GM18511 (cell line): ENCODE measurements at regions not wholly inside any gene's neighbourhood (a gene's known extent, or its start where the extent isn't known, plus 50 kb on each side); places are given as distances from the start of the nearest gene placed in this dataset.
"Not testable (repeated sequence)": the region's sequence is repeated elsewhere in the genome, so short reads cannot be mapped to it uniquely, and the experiment has no call there.

ENCODE experiments used
- ATAC-seq: cut with Tn5 transposase; IDR thresholded peaks from one replicate; pipeline ENCODE4 v1.9.1; 2021; ENCODE audit warnings: mild to moderate bottlenecking, moderate library complexity; ENCODE audit not compliant: unreplicated experiment

GRCh38 chr9:10818206-10818605, 205.4 kb upstream of the PTPRD start:
- no peak for ATAC-seq

DNA sequence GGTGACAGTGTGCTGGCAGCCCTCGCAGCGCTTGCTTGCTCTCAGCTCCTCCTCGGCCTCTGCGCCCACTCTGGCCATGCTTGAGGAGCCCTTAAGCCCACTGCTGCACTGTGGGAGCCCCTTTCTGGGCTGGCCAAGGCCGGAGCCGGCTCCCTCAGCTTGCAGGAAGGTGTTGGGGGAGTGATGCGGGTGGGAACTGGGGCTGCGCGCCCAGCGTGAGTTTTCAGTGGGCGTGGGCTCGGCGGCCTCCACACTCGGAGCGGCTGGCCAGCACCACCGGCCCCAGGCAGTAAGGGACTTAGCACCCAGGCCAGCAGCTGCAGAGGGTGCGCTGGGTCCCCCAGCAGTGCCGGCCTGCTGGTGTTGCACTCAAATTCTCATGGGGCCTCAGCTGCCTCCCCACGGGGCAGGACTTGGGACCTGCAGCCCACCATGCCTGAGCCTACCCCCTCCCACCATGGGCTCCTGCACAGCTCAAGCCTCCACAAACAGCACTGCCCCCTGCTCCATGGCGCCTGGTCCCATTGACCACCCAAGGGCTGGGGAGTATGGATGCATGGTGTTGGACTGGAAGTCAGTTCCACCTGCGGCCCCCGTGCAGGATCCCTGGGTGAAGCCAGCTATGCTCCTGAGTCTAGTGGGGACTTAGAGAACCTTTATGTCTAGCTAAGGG, 223.1 kb upstream of the PTPRD start:
- no peak for ATAC-seq

DNA sequence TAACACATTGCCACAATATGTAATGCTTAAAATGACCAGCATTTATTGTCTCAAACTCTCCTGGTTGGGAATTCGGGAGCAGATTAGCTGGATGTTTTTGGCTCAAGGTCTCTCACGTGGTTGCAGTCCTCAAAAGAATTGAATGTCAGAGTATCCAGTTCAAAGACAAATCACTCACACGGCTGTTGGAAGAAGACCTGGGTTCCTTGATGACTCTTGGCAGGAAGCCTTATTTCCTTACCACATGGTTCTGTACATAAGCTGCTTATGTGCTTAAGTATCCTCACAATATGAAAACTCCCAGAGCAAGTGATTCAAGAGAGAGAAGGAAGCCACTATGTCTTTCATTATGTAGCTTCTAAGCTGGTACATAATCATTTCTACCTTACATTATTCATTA, 230.3 kb upstream of the PTPRD start:
- ATAC-seq: no peak

DNA sequence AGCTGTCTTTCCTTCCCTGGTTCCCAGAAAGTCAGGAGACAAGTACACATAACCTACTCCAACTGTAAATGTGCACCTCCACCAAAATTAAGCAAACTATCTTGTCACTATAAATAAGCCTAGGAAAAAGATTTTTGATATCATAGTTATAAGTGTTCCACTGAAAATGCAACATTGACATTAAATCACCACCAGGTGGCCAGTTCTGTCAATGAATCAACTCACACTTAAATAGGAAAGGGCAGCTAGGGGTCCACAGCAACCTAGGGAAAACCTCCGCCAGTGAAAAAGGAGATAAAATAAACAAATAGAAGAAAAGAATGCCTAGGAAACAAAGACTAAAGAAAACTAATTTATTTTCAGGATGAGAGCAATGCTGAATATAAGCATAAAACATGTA, 243.0 kb upstream of the PTPRD start:
- ATAC-seq: no peak

DNA sequence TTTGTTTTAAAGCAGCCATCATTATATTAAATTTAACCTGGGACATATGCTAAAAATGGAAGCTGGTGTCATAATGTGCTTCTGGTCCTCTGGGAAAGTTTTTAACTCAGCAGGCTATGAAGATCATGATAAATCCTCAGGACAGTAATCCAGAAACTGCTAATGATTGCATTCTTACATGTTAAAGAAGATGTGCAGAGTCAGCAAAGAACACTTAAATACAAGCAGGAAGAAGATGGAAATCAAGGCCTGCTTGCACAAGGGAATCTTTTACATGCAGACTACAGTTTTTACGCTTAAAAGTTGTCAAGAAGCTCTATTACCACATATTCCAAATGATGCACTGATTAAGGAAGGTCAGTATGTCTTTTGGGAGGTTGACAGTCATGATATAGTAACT, 246.0 kb upstream of the PTPRD start:
- no peak for ATAC-seq

DNA sequence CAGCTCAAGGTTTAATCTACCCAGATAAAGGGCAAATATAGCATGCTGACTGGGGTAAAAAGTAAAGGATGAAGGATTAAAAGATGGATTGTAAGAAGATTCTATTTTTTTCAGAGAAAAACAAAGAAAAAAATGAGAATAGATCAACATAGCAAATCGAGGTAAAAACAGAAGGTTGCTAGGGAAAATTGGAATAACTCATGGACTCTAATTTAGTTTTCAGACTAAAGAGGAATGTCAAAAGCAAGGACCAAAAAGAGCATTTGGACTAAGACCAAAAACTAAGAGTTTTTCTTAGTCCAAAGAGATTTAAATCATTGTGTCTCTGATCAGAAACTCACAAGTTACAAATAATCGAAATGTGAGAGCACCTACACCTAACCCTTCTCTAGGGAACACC, 250.7 kb upstream of the PTPRD start:
- ATAC-seq: no peak

DNA sequence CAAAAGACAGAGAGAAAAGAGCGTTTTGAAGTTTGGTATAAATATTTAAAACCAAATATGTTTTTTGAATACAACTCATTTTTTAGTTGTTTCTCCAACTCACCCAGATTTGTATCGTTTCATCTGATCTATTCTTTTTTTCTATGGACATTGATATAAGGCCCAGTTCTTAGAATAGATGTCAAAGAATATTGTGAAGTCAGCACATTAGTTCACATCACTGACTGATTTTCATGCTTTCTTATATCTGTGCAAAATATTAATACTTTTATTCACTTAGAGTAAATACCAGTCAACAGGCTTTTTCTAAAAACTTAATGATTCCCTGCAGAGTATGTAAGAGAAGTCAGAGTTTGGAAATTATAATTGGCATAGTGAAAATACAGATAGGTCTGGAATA, 254.4 kb upstream of the PTPRD start:
- ATAC-seq: no peak

- ATAC-seq: no peak
These were observed 256.9 kb upstream of the PTPRD start for GRCh38 chr9:10869687-10870086.

GRCh38 chr9:10873999-10874398, 261.2 kb upstream of the PTPRD start:
- no peak for ATAC-seq

- ATAC-seq: no peak
These were observed 262.9 kb upstream of the PTPRD start for GRCh38 chr9:10875752-10876151.

DNA sequence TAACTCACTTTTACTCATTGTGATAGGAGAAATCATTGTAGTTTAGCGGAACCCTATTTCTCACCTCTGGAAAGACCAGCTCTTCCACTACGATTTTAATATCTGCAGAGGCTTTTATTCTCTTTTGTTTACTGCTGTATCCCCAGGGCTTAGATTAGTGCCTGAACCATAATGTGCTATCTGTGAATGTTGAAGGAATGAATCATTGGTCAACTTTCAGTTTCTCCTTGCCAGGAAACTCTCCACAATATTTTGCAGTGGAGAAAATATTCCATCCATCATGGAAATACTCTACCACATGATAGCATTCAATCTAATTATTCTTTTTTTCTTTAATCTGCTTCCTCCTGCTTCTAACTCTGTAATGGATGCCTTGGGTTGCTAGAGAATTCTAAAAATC, 263.5 kb upstream of the PTPRD start:
- no peak for ATAC-seq

- ATAC-seq: not testable (repeated sequence)
These were observed 277.5 kb upstream of the PTPRD start for GRCh38 chr9:10890266-10890665.

GRCh38 chr9:10899509-10899908, 286.7 kb upstream of the PTPRD start:
- ATAC-seq: no peak

GRCh38 chr9:10903969-10904368, 291.2 kb upstream of the PTPRD start:
- ATAC-seq: no peak

DNA sequence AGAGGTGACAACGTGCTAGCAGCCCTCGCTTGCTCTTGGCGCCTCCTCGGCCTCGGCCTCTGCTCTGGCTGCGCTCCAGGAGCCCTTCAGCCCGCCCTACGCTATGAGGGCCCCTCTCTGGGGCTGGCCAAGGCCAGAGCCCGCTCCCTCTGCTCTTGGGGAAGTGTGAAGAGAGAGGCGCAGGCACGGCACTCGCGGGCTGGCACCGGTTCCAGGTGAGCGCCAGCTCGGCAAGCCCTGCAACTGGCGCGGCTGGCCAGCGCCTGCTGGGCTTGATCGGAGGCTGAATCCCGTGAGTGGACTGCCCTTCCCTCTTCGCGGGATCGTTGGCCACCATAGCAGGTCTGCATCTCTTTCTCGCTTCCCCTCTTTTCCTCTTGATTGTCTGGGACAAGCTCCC, 298.0 kb upstream of the PTPRD start:
- no peak for ATAC-seq

DNA sequence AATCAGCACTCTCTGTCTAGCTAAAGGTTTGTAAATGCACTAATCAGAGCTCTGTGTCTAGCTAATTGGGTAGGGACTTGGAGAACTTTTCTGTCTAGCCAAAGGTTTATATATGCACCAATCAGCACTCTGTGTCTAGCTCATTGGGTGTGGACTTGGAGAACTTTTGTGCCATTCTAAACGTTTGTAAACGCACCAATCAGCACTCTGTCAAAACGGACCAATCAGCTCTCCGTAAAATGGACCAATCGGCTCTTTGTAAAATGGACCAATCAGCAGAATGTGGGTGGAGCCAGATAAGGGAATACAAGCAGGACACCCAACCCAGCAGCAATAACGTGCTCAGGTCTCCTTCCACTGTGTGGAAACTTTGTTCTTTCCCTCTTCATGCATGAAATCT, 298.6 kb upstream of the PTPRD start:
- ATAC-seq: no peak

- no peak for ATAC-seq
These were observed 304.2 kb upstream of the PTPRD start for GRCh38 chr9:10917001-10917400.

GRCh38 chr9:10921671-10922070, 308.9 kb upstream of the PTPRD start:
- no peak for ATAC-seq

DNA sequence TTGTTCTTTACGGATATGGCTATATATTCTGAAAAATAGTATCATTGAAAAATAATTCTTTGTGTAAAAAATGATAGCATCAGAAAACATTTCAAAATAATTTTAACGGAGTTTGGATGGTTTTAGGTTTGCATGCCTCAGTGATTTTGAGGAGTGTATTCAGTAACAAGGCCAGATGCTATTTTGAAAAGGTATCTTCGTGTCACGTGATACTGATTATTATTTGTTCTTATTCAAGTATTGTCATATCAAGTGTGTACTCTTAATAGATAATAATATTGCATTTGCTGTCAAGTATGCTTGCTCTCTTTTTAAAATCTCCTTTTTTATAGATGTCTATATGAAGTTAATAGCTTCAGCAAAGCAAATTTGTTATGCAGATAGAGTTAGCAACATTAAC, 313.1 kb upstream of the PTPRD start:
- no peak for ATAC-seq

GRCh38 chr9:10928372-10928771, 315.6 kb upstream of the PTPRD start:
- ATAC-seq: no peak

DNA sequence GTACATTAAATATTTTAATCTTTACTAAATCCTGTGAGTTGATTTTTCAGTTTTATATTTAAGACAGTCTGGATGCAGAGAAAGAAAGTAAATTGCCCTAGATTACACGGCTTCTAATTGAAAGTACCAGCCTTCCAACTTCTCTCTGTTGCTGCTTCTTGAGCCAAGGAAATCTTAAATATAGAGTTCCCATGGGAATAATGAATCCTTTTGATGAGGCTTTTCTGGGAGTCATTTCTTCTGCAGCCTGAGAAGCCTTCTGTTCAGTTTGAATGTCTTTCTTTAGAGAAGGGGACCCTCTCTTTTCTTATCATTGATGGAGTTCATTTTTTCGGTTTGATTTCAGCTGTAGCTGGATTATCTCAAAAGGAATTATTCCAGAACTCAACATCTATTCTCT, 317.3 kb upstream of the PTPRD start:
- no peak for ATAC-seq

DNA sequence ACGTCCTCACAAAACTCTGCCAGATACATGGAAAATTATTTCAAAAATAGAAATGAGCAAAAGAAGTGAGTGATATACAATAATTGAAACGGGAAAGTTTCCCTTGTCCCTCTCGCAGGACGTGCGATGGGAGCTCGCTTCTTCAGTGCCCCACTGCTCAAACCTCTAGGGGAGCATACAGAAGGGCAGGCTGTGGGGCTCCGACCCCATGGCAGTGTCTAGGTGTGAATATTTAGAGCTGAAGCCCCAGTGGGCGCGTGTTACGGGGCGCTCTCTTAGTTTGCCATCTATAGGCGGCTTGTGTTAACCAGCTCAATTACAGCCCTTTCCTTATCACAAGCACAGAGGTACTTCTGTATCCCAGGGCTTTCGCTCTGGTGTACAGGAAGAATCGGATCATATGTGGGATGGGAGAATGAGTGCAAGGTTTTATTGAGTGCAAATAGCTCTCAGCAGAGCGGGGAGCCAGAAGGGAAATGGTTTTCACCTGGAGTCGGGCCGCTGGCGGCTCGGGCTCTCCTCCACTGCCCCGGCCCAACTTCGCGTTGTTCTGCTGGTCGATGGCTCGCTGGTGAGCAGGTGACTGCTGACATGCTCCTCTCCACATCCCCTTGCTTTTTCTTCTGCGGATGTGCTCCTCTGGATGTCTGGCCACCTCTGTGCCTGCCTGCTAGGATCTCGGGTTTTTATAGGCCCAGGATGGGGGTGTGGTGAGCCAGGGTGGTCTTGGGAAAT, 334.0 kb upstream of the PTPRD start:
- no peak for ATAC-seq

DNA sequence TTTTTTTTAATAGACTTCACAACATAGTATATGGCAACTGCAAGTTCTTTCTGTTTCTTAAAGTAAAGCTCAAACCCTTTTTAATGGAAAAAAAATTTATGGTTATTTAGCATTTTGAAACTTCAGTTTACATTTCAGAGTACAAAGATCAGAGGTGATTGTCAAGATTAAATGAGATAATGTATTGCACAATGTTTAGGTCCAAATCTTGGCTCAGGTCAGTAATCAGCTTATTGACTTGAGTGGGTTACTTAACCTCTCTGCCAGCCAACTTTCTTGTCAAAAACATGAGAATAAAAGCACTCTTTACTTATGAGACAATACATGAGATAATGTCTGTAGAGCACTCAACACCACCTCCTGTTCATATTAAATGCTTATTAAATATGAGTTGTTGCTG, 345.1 kb upstream of the PTPRD start:
- ATAC-seq: no peak
